ENCODE measurements at regions not wholly inside any gene's neighbourhood (a gene's known extent, or its start where the extent isn't known, plus 50 kb on each side); places are given as distances from the start of the nearest gene placed in this dataset.

GRCh38 chr7:68073701-68074100, 1077.1 kb downstream of the TYW1 start:
- TF ChIP-seq, protein P1, sequence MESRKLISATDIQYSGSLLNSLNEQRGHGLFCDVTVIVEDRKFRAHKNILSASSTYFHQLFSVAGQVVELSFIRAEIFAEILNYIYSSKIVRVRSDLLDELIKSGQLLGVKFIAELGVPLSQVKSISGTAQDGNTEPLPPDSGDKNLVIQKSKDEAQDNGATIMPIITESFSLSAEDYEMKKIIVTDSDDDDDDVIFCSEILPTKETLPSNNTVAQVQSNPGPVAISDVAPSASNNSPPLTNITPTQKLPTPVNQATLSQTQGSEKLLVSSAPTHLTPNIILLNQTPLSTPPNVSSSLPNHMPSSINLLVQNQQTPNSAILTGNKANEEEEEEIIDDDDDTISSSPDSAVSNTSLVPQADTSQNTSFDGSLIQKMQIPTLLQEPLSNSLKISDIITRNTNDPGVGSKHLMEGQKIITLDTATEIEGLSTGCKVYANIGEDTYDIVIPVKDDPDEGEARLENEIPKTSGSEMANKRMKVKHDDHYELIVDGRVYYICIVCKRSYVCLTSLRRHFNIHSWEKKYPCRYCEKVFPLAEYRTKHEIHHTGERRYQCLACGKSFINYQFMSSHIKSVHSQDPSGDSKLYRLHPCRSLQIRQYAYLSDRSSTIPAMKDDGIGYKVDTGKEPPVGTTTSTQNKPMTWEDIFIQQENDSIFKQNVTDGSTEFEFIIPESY (IDR thresholded peaks at IDR 0.05), result no peak
- TF ChIP-seq FOXA2 (IDR thresholded peaks at IDR 0.05), result no peak
- no peak for TF ChIP-seq EGR1 (IDR thresholded peaks at IDR 0.05; ENCODE audit: low read depth in 2 of 2)
- no peak for TF ChIP-seq ATF3 (IDR thresholded peaks at IDR 0.05)
- TF ChIP-seq, protein P2, sequence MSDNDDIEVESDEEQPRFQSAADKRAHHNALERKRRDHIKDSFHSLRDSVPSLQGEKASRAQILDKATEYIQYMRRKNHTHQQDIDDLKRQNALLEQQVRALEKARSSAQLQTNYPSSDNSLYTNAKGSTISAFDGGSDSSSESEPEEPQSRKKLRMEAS (IDR thresholded peaks at IDR 0.05), result no peak
- TF ChIP-seq YY1 (IDR thresholded peaks at IDR 0.05), result no peak
- no peak for TF ChIP-seq FOXA1 (IDR thresholded peaks at IDR 0.05)
- TF ChIP-seq JUND (IDR thresholded peaks at IDR 0.05), result no peak
- no peak for TF ChIP-seq GABPA (IDR thresholded peaks at IDR 0.05 in 1 of 2, conservative IDR thresholded peaks at IDR 0.05 in 1 of 2)
- TF ChIP-seq NR2F2 (IDR thresholded peaks at IDR 0.05), result no peak
- TF ChIP-seq SP1 (IDR thresholded peaks at IDR 0.05), result no peak
- no peak for TF ChIP-seq REST (IDR thresholded peaks at IDR 0.05)
- no peak for TF ChIP-seq TAF1 (conservative IDR thresholded peaks at IDR 0.05)
- TF ChIP-seq HNF4A (conservative IDR thresholded peaks at IDR 0.05), result no peak
- no peak for TF ChIP-seq RXRA (IDR thresholded peaks at IDR 0.05)
- no peak overlapping the region for H3K9ac ChIP-seq (ENCODE audit: low read depth in 1 of 2, low read length in 2 of 2)
- no peaks in the 10 kb centered on the region for H3K9me3 ChIP-seq (ENCODE audit: control insufficient read depth in 4 of 4, low read length in 3 of 4)
- H3K27me3 ChIP-seq (ENCODE audit: control insufficient read depth in 4 of 4, insufficient read depth in 4 of 4, low read length in 3 of 4), result no peaks in the 10 kb centered on the region
- no peaks in the 10 kb centered on the region for H3K4me1 ChIP-seq (ENCODE audit: control insufficient read depth in 4 of 4, insufficient read depth in 4 of 4, low read length in 3 of 4)
- H3K4me3 ChIP-seq (ENCODE audit: low read depth in 1 of 3, low read length in 3 of 3), result no peak overlapping the region
- 67% methylated on average over 5 of the region's 5 CpGs for WGBS
- no peaks in the 10 kb centered on the region for H3K36me3 ChIP-seq (ENCODE audit: control insufficient read depth in 4 of 4, insufficient read depth in 3 of 4, low read depth in 1 of 4, low read length in 3 of 4)
- H3K27ac ChIP-seq (ENCODE audit: low read depth in 1 of 2, low read length in 2 of 2), result no peak overlapping the region
- DNase-seq (ENCODE audit: low spot score), result no peak

DNA sequence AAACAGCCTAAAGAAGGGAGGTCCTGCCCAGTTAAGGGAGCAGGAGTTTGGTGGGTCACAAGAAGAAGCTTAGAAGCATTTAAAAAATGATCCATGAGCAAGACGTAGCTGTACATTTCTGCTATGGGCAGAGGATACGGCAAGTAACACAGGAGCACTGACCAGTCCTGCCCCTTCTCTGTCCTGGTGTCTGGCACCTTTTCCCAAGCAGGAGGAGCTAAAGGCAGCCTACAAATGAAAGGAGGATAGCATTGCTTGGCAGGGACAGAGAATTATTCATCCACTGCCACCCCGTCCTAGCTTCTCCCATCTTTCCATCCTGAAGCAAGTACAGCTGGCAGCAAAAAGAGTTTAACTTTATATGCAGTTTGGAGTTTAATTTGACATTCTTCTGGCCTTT, 1077.6 kb downstream of the TYW1 start:
- H3K9ac ChIP-seq (ENCODE audit: low read depth in 1 of 2, low read length in 2 of 2), result no peak overlapping the region
- DNase-seq (ENCODE audit: low spot score), result no peak
- H3K4me3 ChIP-seq (ENCODE audit: low read depth in 1 of 3, low read length in 3 of 3), result no peak overlapping the region
- no peaks in the 10 kb centered on the region for H3K4me1 ChIP-seq (ENCODE audit: control insufficient read depth in 4 of 4, insufficient read depth in 4 of 4, low read length in 3 of 4)
- no peak overlapping the region for H3K27ac ChIP-seq (ENCODE audit: low read depth in 1 of 2, low read length in 2 of 2)
- H3K9me3 ChIP-seq (ENCODE audit: control insufficient read depth in 4 of 4, low read length in 3 of 4), result no peaks in the 10 kb centered on the region
- no peaks in the 10 kb centered on the region for H3K36me3 ChIP-seq (ENCODE audit: control insufficient read depth in 4 of 4, insufficient read depth in 3 of 4, low read depth in 1 of 4, low read length in 3 of 4)
- H3K27me3 ChIP-seq (ENCODE audit: control insufficient read depth in 4 of 4, insufficient read depth in 4 of 4, low read length in 3 of 4), result peaks cover 0 to 3% (median 0%) of the 10 kb centered on the region in 4 donors
- WGBS, result 84% methylated on average over 3 of the region's 3 CpGs
- TF ChIP-seq JUND (IDR thresholded peaks at IDR 0.05) (no peak), FOXA1 (IDR thresholded peaks at IDR 0.05) (no peak), EGR1 (IDR thresholded peaks at IDR 0.05; ENCODE audit: low read depth in 2 of 2) (no peak), GABPA (IDR thresholded peaks at IDR 0.05 in 1 of 2, conservative IDR thresholded peaks at IDR 0.05 in 1 of 2) (no peak), YY1 (IDR thresholded peaks at IDR 0.05) (no peak), RAD21 (IDR thresholded peaks at IDR 0.05) (no peak), REST (IDR thresholded peaks at IDR 0.05) (no peak), HNF4G (IDR thresholded peaks at IDR 0.05) (no peak), FOXA2 (IDR thresholded peaks at IDR 0.05) (no peak), ATF3 (IDR thresholded peaks at IDR 0.05) (no peak)
- TF ChIP-seq, protein P2 (IDR thresholded peaks at IDR 0.05), result no peak
- TF ChIP-seq, protein P1 (IDR thresholded peaks at IDR 0.05), result no peak
